K562 (cell line): ENCODE measurements at regions not wholly inside any gene's neighbourhood (a gene's known extent, or its start where the extent isn't known, plus 50 kb on each side); places are given as distances from the start of the nearest gene placed in this dataset.

Source experiments
- ATAC-seq: fragments of 200-7000 bp; cut with Tn5 transposase; 3 replicates; pipeline ENCODE4 v1.9.1; 2020; ENCODE audit warnings: moderate library complexity
- BruUV-seq: library from RNA; stranded (reverse); fragments of 400-500 nt; replicated peaks from 2 replicates; lab custom pipeline; 2021; lab: Mats Ljungman, UMichigan
- CTCF ChIA-PET: fragments of 300-600 bp; formaldehyde crosslinking; extraction: SDS; loops from one replicate; lab custom pipeline; 2021; ENCODE audit warnings: low intra/inter-chr PET ratio; lab: Yijun Ruan, JAX
- POLR2A ChIA-PET: fragments of 300-600, 350-650 bp; sonication (Branson Sonifier 250); formaldehyde crosslinking; extraction: SDS; loops from one replicate; lab custom pipeline; 2021; ENCODE audit warnings: antibody characterized with exemption, inconsistent platforms; lab: Yijun Ruan, JAX
- DNase-seq, 4 experiments: peaks; one replicate each; pipeline versions ENCODE4 v3.0.0 to v3.0.0-alpha.2; 2011 to 2018; ENCODE audit warnings: low spot score in 3 of 4, mixed read lengths in 3 of 4; ENCODE audit errors: extremely low read depth in 1 of 4
- FAIRE-seq: peaks from 2 replicates; lab custom pipeline; 2011; peaks lifted over from hg19 to GRCh38; lab: Jason Lieb, UNC
- H2AFZ ChIP-seq: 2 replicates; pipeline ENCODE4 v1.6.0; 2011; ENCODE audit warnings: low read depth, low read length, control low read depth, inconsistent platforms
- H3K27ac ChIP-seq: fragments of 200-600 bp; 3 replicates; pipeline ENCODE4 v1.8.0; 2011; ENCODE audit warnings: low read depth, mild to moderate bottlenecking, control low read depth, inconsistent platforms, low read length, moderate library complexity, mixed read lengths; ENCODE audit errors: extremely low read depth
- H3K27me3 ChIP-seq, 2 experiments: fragments of 300-600 bp in 1 of 2; 2 replicates in 1 of 2; 3 replicates in 1 of 2; pipeline versions ENCODE4 v1.6.0 to v1.8.0; 2011; ENCODE audit warnings: inconsistent platforms in 2 of 2, low read length in 2 of 2, mild to moderate bottlenecking in 1 of 2, mixed read lengths in 1 of 2, moderate library complexity in 1 of 2; ENCODE audit not compliant: control insufficient read depth in 2 of 2, insufficient read depth in 2 of 2
- H3K36me3 ChIP-seq: fragments of 300-600 bp; 3 replicates; pipeline ENCODE4 v1.8.0; 2011; ENCODE audit warnings: mild to moderate bottlenecking, low read length, inconsistent platforms; ENCODE audit not compliant: control insufficient read depth, insufficient read depth
- H3K4me1 ChIP-seq, 2 experiments: fragments of 200-600 bp in 1 of 2; replicated peaks in 1 of 2; 2 replicates in 1 of 2; 3 replicates in 1 of 2; pipeline versions ENCODE4 v1.5.1 to v1.8.0; 2011; ENCODE audit warnings: inconsistent platforms in 2 of 2, low read length in 2 of 2, mild to moderate bottlenecking in 1 of 2, mixed read lengths in 1 of 2, moderate library complexity in 1 of 2; ENCODE audit not compliant: control insufficient read depth in 2 of 2, insufficient read depth in 2 of 2
- H3K4me2 ChIP-seq: 2 replicates; pipeline ENCODE4 v1.6.1; 2011; ENCODE audit warnings: low read length, control low read depth, inconsistent platforms, mixed read lengths; ENCODE audit not compliant: insufficient read depth
- H3K4me3 ChIP-seq: fragments of 200-600 bp; sonication (generic), shearing (Covaris generic); 2 replicates; pipeline ENCODE4 v1.5.1; 2016; ENCODE audit warnings: control low read depth, inconsistent platforms
- H3K79me2 ChIP-seq: fragments of 200-600 bp; 3 replicates; pipeline ENCODE4 v1.8.0; 2011; ENCODE audit warnings: low read length, inconsistent platforms; ENCODE audit not compliant: control insufficient read depth, insufficient read depth
- H3K9ac ChIP-seq, 2 experiments: 2 replicates each; pipeline versions ENCODE4 v1.6.0 to v1.6.1; 2011; ENCODE audit warnings: low read depth in 2 of 2, low read length in 2 of 2, control low read depth in 1 of 2, inconsistent platforms in 1 of 2, mild to moderate bottlenecking in 1 of 2, mixed read lengths in 1 of 2; ENCODE audit not compliant: insufficient read depth in 1 of 2
- H3K9me1 ChIP-seq: one replicate; pipeline ENCODE4 v1.6.0; 2011; ENCODE audit warnings: inconsistent platforms, mild to moderate bottlenecking, low read length, moderate library complexity; ENCODE audit not compliant: control insufficient read depth, insufficient read depth
- H3K9me3 ChIP-seq: replicated peaks from 2 replicates; pipeline ENCODE4 v1.5.1; 2011; ENCODE audit warnings: low read depth, low read length, inconsistent platforms; ENCODE audit not compliant: control insufficient read depth, insufficient read depth
- H4K20me1 ChIP-seq: replicated peaks from 2 replicates; pipeline ENCODE4 v1.6.1; 2011; ENCODE audit warnings: low read length, inconsistent platforms, mixed read lengths; ENCODE audit not compliant: control insufficient read depth, insufficient read depth
- ARID3B ChIP-seq: fragments of 250-450 bp; sonication (Bioruptor Pico); IDR thresholded peaks from 2 replicates; pipeline ENCODE4 v1.4.0; 2020; ENCODE audit warnings: borderline replicate concordance
- FOXK1 ChIP-seq: sonication (generic); formaldehyde crosslinking; IDR thresholded peaks from 2 replicates; pipeline ENCODE4 v1.8.0; 2022; ENCODE audit warnings: missing genetic modification reagents, mild to moderate bottlenecking, borderline replicate concordance
- GMEB1 ChIP-seq: fragments of 250-450 bp; sonication (Bioruptor Pico); IDR thresholded peaks from 2 replicates; pipeline ENCODE4 v1.4.0; 2020; ENCODE audit warnings: mild to moderate bottlenecking
- NEUROD1 ChIP-seq: fragments of 150-350 bp; IDR thresholded peaks from 2 replicates; pipeline ENCODE4 v1.6.1; 2014; ENCODE audit warnings: borderline replicate concordance, low read length, low read depth; ENCODE audit not compliant: partially characterized antibody
- STAT5B ChIP-seq: fragments of 250-450 bp; sonication (Bioruptor Pico); IDR thresholded peaks from 2 replicates; pipeline ENCODE4 v1.8.0; 2021; ENCODE audit warnings: mild to moderate bottlenecking, inconsistent platforms
- TAF1 ChIP-seq: IDR thresholded peaks from 2 replicates; pipeline ENCODE4 v1.6.1; 2011; ENCODE audit warnings: mild to moderate bottlenecking, low read length, moderate library complexity; ENCODE audit not compliant: insufficient read depth, control insufficient read depth, severe bottlenecking; ENCODE audit errors: extremely low read depth
- TCF3 ChIP-seq: sonication (generic); formaldehyde crosslinking; IDR thresholded peaks from 2 replicates; pipeline ENCODE4 v1.4.0; 2020; ENCODE audit warnings: mild to moderate bottlenecking, missing genetic modification reagents
- TRIM28 ChIP-seq: fragments of 450-650 bp; IDR thresholded peaks from 2 replicates; pipeline ENCODE4 v1.6.1; 2017
- ZKSCAN1 ChIP-seq: fragments of 150-350 bp; IDR thresholded peaks from 2 replicates; pipeline ENCODE4 v1.6.1; 2016; ENCODE audit warnings: low read depth, low read length
- ZNF146 ChIP-seq: IDR thresholded peaks from one replicate; pipeline ENCODE4 v1.6.1; 2018; ENCODE audit warnings: missing compliant biosample characterization; ENCODE audit not compliant: unreplicated experiment
- ZNF384 ChIP-seq: IDR thresholded peaks from 2 replicates; pipeline ENCODE4 v1.6.1; 2012; ENCODE audit warnings: low read depth, low read length, improper control_type of control experiment
- ZNF655 ChIP-seq: fragments of 250-450 bp; sonication (Bioruptor Pico); IDR thresholded peaks from 2 replicates; pipeline ENCODE4 v1.5.0; 2021
- ZNF830 ChIP-seq: fragments of 250-450 bp; sonication (Bioruptor Pico); IDR thresholded peaks from 2 replicates; pipeline ENCODE4 v1.5.0; 2021; ENCODE audit warnings: mild to moderate bottlenecking
- WGBS: fragments of 100-300 bp; shearing (Covaris generic); methylation state at CpG from one replicate; pipeline ENCODE4 v1.1.6; 2016; ENCODE audit warnings: low coverage, mixed read lengths; ENCODE audit not compliant: insufficient coverage; ENCODE audit errors: missing lambda C conversion rate; 5-methylcytosine and 5-hydroxymethylcytosine counted together
- in situ Hi-C: fragments of 300-500 bp; cut with MboI; formaldehyde crosslinking; loops from 4 replicates; pipeline ENCODE4 v1.15.0; 2018; ENCODE audit warnings: inconsistent platforms, mixed read lengths
- intact Hi-C: fragments of 100-400 bp; cut with micrococcal nuclease; formaldehyde crosslinking; loops from 2 replicates; pipeline ENCODE4 v1.14.2; 2022

GRCh38 chr13:78753435-78753834 lies 94.5 kb upstream of the OBI1 start (continued):
- TF ChIP-seq NEUROD1 = no peak
- no peak for TF ChIP-seq GMEB1 (CRISPR knock-in tag)
- TF ChIP-seq ARID3B (CRISPR knock-in tag) = no peak
- no peak for TF ChIP-seq TAF1
- no peak for TF ChIP-seq ZKSCAN1
- TF ChIP-seq FOXK1 (CRISPR knock-in tag) = no peak
- TF ChIP-seq, all 486 proteins: peak for 0

GRCh38 chr13:78750735-78751134 lies 91.8 kb upstream of the OBI1 start:
- no peak overlapping the region for H3K4me3 ChIP-seq
- no peaks in the 10 kb centered on the region for H3K36me3 ChIP-seq
- 0% methylated on average over 2 of the region's 2 CpGs for WGBS
- no peak overlapping the region for H3K27ac ChIP-seq
- no peaks in the 10 kb centered on the region for H3K9me1 ChIP-seq
- no peak overlapping the region for H3K4me2 ChIP-seq
- in situ Hi-C loops (no loop called here), intact Hi-C loops (no loop called here)
- BruUV-seq = no TSS peak
- no peak for DNase-seq
- H3K27me3 ChIP-seq = no peaks in the 10 kb centered on the region
- H3K9ac ChIP-seq = no peak overlapping the region
- H3K4me1 ChIP-seq = no peaks in the 10 kb centered on the region
- H2AFZ ChIP-seq = no peak overlapping the region
- CTCF ChIA-PET = no interaction called here
- no peaks in the 10 kb centered on the region for H3K9me3 ChIP-seq
- FAIRE-seq = no peak
- H4K20me1 ChIP-seq = no peaks in the 10 kb centered on the region
- H3K79me2 ChIP-seq = no peaks in the 10 kb centered on the region
- ATAC-seq = no peak
- POLR2A ChIA-PET = no interaction called here
- TF ChIP-seq TCF3 (CRISPR knock-in tag) (no peak), STAT5B (CRISPR knock-in tag) (no peak), ZNF146 (no peak), ZNF384 (no peak), ZNF830 (CRISPR knock-in tag) (no peak), TRIM28 (no peak), ZNF655 (CRISPR knock-in tag) (no peak)
